ENCODE measurements at regions not wholly inside any gene's neighbourhood (a gene's known extent, or its start where the extent isn't known, plus 50 kb on each side); places are given as distances from the start of the nearest gene placed in this dataset.

DNA sequence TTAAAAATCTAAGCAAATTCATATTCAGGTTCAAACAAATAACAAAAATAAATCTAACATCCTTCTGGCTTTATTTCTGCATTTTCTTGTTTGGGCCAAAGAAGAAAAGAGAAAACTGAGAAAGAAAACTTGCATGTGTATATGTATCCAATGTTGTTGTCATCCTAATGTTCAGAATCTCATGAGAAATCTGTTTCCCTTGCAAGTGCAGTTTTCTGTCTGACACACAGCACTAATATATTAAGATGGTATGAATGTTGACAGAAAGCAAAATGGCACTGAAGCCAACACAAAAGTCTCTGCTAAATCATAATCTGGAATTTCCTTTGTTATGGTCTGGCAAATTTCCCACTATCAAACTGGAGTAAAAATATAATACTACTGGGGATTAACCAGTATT is 235.9 kb downstream of the HGF start:
- TF ChIP-seq POLR2A (IDR thresholded peaks at IDR 0.05), result no peak
- TF ChIP-seq, protein P1, sequence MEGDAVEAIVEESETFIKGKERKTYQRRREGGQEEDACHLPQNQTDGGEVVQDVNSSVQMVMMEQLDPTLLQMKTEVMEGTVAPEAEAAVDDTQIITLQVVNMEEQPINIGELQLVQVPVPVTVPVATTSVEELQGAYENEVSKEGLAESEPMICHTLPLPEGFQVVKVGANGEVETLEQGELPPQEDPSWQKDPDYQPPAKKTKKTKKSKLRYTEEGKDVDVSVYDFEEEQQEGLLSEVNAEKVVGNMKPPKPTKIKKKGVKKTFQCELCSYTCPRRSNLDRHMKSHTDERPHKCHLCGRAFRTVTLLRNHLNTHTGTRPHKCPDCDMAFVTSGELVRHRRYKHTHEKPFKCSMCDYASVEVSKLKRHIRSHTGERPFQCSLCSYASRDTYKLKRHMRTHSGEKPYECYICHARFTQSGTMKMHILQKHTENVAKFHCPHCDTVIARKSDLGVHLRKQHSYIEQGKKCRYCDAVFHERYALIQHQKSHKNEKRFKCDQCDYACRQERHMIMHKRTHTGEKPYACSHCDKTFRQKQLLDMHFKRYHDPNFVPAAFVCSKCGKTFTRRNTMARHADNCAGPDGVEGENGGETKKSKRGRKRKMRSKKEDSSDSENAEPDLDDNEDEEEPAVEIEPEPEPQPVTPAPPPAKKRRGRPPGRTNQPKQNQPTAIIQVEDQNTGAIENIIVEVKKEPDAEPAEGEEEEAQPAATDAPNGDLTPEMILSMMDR (IDR thresholded peaks at IDR 0.05), result no peak

Data from ovary (tissue), 3 donors.